Suppressor macrophage treated with lipopolysaccharide for 1 hour (primary cell): ENCODE measurements at regions not wholly inside any gene's neighbourhood (a gene's known extent, or its start where the extent isn't known, plus 50 kb on each side); places are given as distances from the start of the nearest gene placed in this dataset.
"Not testable (repeated sequence)": the region's sequence is repeated elsewhere in the genome, so short reads cannot be mapped to it uniquely, and the experiment has no call there.

ENCODE experiments used
- DNase-seq, 3 donors: peaks; one replicate each; pipeline ENCODE4 v3.0.0-alpha.2; 2020 to 2022

- no peak for DNase-seq
Measured at GRCh38 chr2:107735201-107735600, 91.5 kb upstream of the RGPD4 start.

- DNase-seq = no peak
Measured at GRCh38 chr2:107737756-107738155, 88.9 kb upstream of the RGPD4 start.

GRCh38 chr2:107738266-107738665 lies 88.4 kb upstream of the RGPD4 start:
- no peak for DNase-seq

- DNase-seq = no peak
Measured at GRCh38 chr2:107740300-107740699, 86.4 kb upstream of the RGPD4 start.

- no peak for DNase-seq
Measured at GRCh38 chr2:107742460-107743027, 84.1 kb upstream of the RGPD4 start.

GRCh38 chr2:107743274-107743673 lies 83.4 kb upstream of the RGPD4 start:
- DNase-seq = no peak

GRCh38 chr2:107745100-107745499 lies 81.6 kb upstream of the RGPD4 start:
- no peak for DNase-seq

GRCh38 chr2:107746552-107747198 lies 80.0 kb upstream of the RGPD4 start:
- not testable (repeated sequence) for DNase-seq

- DNase-seq = not testable (repeated sequence)
Measured at GRCh38 chr2:107747199-107747963, 79.3 kb upstream of the RGPD4 start.

GRCh38 chr2:107747964-107748583 lies 78.6 kb upstream of the RGPD4 start:
- no peak for DNase-seq

- DNase-seq = no peak
Measured at GRCh38 chr2:107751936-107752335, 74.8 kb upstream of the RGPD4 start.

GRCh38 chr2:107753806-107754205 lies 72.9 kb upstream of the RGPD4 start:
- not testable (repeated sequence) for DNase-seq

- no peak for DNase-seq
Measured at GRCh38 chr2:107757223-107757622, 69.5 kb upstream of the RGPD4 start.

GRCh38 chr2:107760620-107761364 lies 65.9 kb upstream of the RGPD4 start:
- no peak for DNase-seq

GRCh38 chr2:107772353-107772752 lies 54.3 kb upstream of the RGPD4 start:
- DNase-seq = no peak

- DNase-seq = no peak
Measured at GRCh38 chr2:107775211-107775610, 51.5 kb upstream of the RGPD4 start.

- no peak for DNase-seq
Measured at GRCh38 chr2:107775791-107776190, 50.9 kb upstream of the RGPD4 start.

GRCh38 chr2:107776362-107776761 lies 50.3 kb upstream of the RGPD4 start:
- no peak for DNase-seq
